GM21381 (cell line): ENCODE measurements at regions not wholly inside any gene's neighbourhood (a gene's known extent, or its start where the extent isn't known, plus 50 kb on each side); places are given as distances from the start of the nearest gene placed in this dataset.

Experiments used
- ATAC-seq: cut with Tn5 transposase; IDR thresholded peaks from one replicate; pipeline ENCODE4 v1.9.1; 2021; ENCODE audit warnings: mild to moderate bottlenecking, moderate library complexity; ENCODE audit not compliant: unreplicated experiment

DNA sequence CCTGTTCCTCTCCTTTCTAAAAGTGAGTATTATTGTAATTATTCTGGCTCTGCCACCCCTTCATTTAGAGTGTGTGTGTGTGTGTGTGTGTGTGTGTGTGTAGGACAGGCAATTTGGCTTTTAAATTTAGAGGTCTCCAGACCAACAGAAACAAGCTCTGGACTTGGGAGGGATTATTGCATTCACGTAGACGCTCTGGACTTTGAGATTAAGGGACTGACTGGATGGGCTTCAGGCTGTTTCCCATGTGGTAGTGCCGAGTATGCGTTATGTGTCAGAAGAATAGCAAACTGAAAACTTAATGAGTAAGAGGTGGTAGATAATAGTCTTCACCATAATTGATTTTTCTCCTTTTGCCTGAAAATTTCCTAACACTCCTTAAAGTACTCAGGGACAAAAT, 281.9 kb downstream of the USP25 start:
- ATAC-seq: no peak

DNA sequence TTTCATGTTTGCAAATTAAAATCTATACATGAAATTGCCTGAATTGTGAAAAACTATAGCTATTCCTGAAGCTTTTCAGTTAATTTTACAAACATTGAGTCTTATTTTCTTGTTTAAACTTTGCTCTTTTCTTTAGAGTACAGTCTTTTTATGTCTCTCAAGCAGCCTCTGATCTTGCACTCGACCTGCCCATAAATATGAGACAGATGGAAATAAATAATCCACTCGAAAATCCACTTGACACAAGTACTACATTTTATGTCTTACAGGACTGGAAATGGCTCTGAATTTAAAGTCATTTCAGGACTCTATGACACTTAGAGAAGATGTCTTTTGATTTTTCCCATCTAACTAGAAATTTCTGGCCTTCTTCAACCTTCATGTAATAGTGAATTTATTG, 283.8 kb downstream of the USP25 start:
- ATAC-seq: no peak

DNA sequence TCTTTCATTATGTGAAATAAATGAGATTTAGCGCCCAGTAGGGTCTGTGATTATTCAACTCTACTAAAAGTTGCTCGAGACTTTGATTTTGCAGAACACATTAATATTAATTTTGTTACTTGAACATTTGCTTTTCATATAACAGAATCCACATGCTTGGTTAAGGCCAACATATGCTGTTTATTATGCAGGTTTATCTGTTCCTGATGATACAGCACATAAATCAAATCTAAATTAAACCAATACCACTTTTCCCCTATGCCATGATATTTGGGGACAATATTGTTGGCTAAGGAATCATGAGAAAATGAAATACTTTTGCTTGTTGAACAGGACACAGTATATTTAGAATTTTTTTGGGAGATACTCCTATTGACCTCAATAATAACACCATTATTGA, 291.1 kb downstream of the USP25 start:
- no peak for ATAC-seq

GRCh38 chr21:16022116-16022515, 292.3 kb downstream of the USP25 start:
- ATAC-seq: no peak

- no peak for ATAC-seq
These were observed 293.1 kb downstream of the USP25 start for GRCh38 chr21:16022921-16023320.

DNA sequence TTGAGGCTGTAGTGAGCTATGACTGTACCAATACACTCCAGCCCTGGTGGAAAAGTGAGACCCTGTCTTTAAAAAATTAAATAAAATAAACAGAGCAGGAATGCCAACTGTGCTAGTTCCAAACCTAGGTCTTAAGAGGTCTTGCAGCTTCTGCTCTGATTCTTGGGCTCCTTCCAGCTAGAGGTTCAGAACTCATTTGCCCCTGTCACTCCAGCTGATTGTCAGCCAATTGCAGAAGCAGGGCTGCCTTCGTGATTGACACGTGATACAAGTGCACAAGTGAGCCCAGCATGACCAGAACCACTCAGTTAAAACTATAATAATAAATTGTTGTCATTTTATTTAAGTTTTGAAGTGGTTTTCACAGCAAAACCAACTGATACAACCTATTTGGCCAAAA, 298.4 kb downstream of the USP25 start:
- ATAC-seq: no peak

DNA sequence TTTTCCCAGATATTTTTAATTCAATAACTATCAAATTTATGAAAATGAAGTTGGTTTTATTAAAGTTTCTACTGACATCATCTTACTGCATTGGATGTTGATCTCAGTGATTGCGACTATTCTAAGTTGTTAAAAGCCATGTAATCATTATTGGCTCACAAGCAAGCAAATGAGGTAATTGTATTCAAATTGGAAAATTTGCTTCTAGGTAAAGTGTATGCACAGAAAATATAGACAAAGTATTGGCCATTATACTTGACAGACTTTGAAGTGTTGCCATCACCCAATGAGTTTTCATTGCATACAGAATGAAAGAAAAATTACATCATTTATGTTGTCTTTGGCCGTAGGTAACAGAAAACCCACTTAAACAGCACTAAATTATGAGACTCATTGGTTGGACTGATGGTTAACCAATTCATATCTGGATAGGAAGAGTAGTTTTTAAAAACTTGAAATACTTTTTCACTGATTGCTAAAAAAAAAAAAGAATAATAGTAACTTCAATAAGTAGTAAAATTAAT, 299.2 kb downstream of the USP25 start:
- ATAC-seq: no peak

- no peak for ATAC-seq
These were observed 303.4 kb downstream of the USP25 start for GRCh38 chr21:16033193-16033592.

DNA sequence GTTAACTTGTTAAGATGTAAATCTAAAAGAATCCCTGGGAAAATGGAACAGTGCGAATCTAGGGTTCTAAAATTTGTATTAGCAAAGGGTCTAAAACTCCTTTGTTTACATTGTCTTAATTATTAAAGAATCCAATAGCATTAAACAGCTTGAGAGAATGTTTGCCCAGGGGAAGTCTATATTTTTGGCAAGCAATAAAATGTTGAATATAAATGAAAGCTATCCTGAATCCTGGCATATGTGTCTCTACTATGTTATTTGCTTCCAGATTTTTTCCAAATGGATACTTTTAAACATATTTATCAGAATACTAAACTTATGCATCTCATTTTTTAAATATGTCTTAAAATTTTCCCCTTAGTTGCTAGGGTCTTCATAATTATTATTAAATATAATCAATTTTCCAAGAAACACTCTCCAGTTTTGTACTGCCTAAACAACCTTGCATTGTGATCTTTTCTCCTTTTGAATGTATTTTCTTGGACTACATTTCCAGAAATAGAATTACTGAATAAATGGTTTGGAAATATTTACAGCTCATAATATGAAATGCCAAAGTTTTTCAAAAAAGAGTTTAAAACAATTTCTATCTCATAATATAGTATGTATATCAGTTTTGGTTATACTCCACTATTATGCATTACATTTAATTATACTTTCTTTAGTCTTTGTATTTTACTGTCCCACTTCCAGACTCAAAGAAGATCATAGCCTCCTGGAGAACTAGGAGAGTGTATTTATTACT, 304.8 kb downstream of the USP25 start:
- no peak for ATAC-seq

- no peak for ATAC-seq
These were observed 307.7 kb downstream of the USP25 start for GRCh38 chr21:16037421-16037955.

- no peak for ATAC-seq
These were observed 310.8 kb downstream of the USP25 start for GRCh38 chr21:16040601-16041000.

DNA sequence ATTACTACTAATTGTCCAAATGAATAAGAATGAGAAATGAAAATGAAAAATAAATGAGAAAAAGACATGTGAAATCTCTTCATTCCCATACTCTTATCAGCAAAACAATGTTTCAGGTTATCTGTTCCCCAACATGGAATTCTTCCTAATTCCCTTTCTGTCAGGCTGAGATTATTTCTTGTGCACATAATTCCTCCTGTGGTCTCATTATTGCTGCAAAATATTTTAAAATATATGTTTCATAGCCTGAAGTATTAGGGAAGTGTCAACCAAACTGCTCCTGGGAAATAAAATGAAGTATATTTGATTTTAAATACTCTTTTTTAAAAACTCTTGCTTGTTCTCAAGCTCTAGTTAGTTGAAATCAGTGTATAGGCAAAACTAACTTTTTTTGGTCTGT, 314.9 kb downstream of the USP25 start:
- ATAC-seq: no peak

- no peak for ATAC-seq
These were observed 317.0 kb downstream of the USP25 start for GRCh38 chr21:16046656-16047330.

GRCh38 chr21:16047904-16048303, 318.1 kb downstream of the USP25 start:
- ATAC-seq: no peak

DNA sequence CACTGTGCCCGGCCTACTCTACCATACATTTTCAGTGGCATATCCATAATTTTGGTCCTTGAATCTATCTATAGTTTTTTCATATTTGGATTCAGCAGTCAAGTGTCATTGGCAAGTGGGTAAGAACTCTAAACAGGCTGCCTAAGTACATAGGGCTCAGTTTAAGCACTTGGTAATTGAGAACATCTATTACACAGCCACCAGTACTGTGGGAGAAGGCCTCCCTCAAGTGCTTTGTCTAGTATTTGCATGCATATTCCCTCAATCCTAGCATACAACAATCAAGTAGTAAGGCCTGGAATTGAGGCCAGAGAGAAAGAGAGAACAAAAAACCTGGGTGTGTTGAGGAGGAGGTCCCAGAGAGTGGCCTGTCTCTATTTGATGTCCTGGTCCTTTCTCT, 325.2 kb downstream of the USP25 start:
- no peak for ATAC-seq

- no peak for ATAC-seq
These were observed 329.1 kb downstream of the USP25 start for GRCh38 chr21:16058896-16059295.

GRCh38 chr21:16059981-16060380, 330.2 kb downstream of the USP25 start:
- no peak for ATAC-seq

DNA sequence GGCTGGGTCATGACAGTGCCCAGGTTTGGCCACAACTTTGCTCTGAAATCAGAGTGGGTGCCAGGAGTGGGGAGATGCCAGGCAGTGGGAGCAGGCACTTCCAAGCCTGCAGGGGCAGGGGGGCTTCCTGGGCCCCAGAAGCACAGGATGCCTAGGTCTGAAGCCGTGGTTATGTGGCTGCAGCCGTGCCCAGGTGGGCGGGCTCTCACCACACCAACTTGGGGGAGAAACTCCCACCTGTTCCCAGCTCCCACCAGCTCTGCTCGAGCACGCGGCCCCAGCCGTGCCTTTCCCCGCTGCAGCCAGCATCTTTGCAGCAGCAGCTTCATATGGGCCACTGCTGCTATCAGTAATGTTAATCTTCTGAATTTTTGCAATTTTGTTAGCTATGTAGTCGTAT, 331.4 kb downstream of the USP25 start:
- no peak for ATAC-seq

DNA sequence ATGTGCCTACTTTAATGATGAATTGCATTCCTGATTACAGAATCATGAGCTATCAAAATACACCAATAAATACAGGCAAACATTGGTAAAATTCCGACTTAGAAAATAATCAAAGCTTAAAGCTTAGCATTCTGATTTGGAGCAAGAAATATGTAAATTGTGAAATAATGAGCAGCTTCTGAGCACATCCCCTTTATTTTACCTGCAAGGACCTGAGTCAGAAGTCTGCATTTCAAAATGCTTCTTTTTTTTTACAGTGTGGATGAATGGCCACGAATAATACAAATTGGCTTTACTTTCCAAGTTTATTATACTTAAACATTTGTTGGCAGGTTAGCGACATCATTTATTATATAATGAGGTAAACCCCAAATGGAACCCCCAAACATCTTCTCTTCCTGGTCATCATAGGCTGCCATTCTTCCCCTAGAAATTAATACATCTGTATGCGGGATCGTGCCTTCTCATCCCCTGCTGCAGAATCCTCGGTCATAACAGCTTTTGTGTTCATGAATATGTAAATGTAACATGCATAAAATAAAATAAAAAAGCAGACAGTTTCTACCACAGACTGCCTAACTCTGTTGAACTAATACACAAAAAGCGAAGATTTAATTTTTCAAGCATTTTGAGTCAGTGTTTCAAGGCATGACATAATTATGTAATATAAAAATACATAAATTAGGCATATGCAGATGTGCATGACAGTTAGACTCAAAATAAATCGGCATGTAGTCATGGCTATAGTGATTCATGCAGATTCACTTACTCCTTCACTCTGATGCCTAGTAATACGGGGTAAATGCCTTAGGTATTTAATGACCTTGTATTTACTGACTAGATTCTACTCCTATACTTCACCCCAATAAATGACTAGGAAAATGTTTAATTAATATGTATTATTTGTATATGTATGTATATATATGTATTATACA, 339.7 kb downstream of the USP25 start:
- ATAC-seq: no peak

- no peak for ATAC-seq
These were observed 340.4 kb downstream of the USP25 start for GRCh38 chr21:16070207-16070651.

DNA sequence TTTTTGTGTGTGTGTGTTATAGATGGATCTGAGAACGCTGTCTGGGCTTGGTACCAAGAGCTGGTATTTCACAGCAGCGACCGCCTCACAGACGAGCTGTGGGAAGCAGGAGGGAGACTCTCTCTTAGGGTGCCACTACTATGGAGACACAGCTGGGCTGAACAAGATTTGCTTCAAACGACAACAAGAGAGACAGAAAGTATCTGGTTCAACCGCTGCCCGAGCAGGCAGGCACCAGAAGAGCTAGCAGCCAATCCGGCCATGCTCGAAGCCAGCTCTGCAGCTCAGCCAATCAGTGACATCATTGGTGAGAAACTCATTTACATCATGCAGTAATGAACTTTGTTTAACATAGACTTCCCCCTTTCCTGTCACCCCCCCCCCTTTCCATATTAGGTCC, 341.3 kb downstream of the USP25 start:
- ATAC-seq: no peak
